ENCODE measurements at regions not wholly inside any gene's neighbourhood (a gene's known extent, or its start where the extent isn't known, plus 50 kb on each side); places are given as distances from the start of the nearest gene placed in this dataset.

DNA sequence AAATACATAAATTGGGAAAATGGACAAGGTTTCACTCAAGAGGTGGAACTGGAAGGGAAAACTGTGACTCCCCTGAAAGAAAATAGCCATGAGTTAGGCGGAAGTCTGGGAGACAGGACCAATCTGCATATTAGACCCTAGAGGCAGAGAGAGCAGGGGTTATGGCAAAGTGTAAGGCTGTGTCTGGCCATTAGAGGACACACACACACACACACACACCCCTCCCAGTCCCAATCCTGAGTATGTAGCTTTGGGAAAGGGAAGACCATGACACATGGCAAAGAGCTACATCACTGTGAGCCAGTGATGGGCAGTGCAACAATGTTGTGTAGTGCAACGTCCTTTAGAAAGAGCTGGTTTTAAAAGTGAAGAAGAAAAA, 479.9 kb upstream of the NXPH2 start:
- TF ChIP-seq, protein P1, sequence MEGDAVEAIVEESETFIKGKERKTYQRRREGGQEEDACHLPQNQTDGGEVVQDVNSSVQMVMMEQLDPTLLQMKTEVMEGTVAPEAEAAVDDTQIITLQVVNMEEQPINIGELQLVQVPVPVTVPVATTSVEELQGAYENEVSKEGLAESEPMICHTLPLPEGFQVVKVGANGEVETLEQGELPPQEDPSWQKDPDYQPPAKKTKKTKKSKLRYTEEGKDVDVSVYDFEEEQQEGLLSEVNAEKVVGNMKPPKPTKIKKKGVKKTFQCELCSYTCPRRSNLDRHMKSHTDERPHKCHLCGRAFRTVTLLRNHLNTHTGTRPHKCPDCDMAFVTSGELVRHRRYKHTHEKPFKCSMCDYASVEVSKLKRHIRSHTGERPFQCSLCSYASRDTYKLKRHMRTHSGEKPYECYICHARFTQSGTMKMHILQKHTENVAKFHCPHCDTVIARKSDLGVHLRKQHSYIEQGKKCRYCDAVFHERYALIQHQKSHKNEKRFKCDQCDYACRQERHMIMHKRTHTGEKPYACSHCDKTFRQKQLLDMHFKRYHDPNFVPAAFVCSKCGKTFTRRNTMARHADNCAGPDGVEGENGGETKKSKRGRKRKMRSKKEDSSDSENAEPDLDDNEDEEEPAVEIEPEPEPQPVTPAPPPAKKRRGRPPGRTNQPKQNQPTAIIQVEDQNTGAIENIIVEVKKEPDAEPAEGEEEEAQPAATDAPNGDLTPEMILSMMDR (IDR thresholded peaks at IDR 0.05): no peak
- TF ChIP-seq EP300 (IDR thresholded peaks at IDR 0.05; ENCODE audit: low read depth): no peak
